ENCODE measurements at regions not wholly inside any gene's neighbourhood (a gene's known extent, or its start where the extent isn't known, plus 50 kb on each side); places are given as distances from the start of the nearest gene placed in this dataset.
"Not testable (repeated sequence)": the region's sequence is repeated elsewhere in the genome, so short reads cannot be mapped to it uniquely, and the experiment has no call there.

GRCh38 chr19:5241896-5242295, 98.7 kb downstream of the PTPRS start:
- in situ Hi-C loops (cut with MboI; ENCODE audit: low pct_unique_long_range_greater_than_20kb in 2 of 9, low sequenced_read_pairs in 9 of 9, unreplicated experiment in 9 of 9); ATAC-seq (replicated peaks in 6 of 8); H3K4me3 ChIP-seq; H3K27ac ChIP-seq; H3K4me1 ChIP-seq (replicated peaks in 1 of 2): not testable (repeated sequence)
- WGBS, 10 experiments: 92 to 100% (median 100%) methylated on average over 1 to 8 of the region's 9 CpGs; no CpG with 5 or more reads in 3 of the 10 experiments

GRCh38 chr19:5240011-5240410, 100.6 kb downstream of the PTPRS start:
- in situ Hi-C loops (cut with MboI; ENCODE audit: low pct_unique_long_range_greater_than_20kb in 2 of 9, low sequenced_read_pairs in 9 of 9, unreplicated experiment in 9 of 9): no loop called here
- Histone ChIP-seq H3K4me3 (no peak overlapping the region), H3K27ac (no peak overlapping the region), H3K4me1 (replicated peaks in 1 of 2) (no peaks in the 10 kb centered on the region)
- 72 to 100% (median 89%) methylated on average over 1 to 8 of the region's 22 CpGs; no CpG with 5 or more reads in 2 of the 10 experiments for WGBS, 10 experiments
- ATAC-seq (replicated peaks in 6 of 8): no peak

GRCh38 chr19:5238700-5239099, 101.9 kb downstream of the PTPRS start:
- in situ Hi-C loops (cut with MboI; ENCODE audit: low pct_unique_long_range_greater_than_20kb in 2 of 9, low sequenced_read_pairs in 9 of 9, unreplicated experiment in 9 of 9): no loop called here
- peak in 3 of 8 experiments; percentile 15 to 18 (median 18) for ATAC-seq (replicated peaks in 6 of 8)
- no peaks in the 10 kb centered on the region for H3K4me1 ChIP-seq (replicated peaks in 1 of 2)
- H3K4me3 ChIP-seq: no peak overlapping the region
- H3K27ac ChIP-seq: no peak overlapping the region
- 93 to 100% (median 94%) methylated on average over 2 to 3 of the region's 33 CpGs; no CpG with 5 or more reads in 7 of the 10 experiments for WGBS, 10 experiments

- WGBS, 10 experiments: 85 to 100% (median 96%) methylated on average over 1 to 9 of the region's 26 CpGs; no CpG with 5 or more reads in 7 of the 10 experiments
- Histone ChIP-seq H3K27ac (no peak overlapping the region), H3K4me1 (replicated peaks in 1 of 2) (no peaks in the 10 kb centered on the region), H3K4me3 (no peak overlapping the region)
- ATAC-seq (replicated peaks in 6 of 8): peak in 4 of 8 experiments; percentile 10 to 26 (median 16)
- in situ Hi-C loops (cut with MboI; ENCODE audit: low pct_unique_long_range_greater_than_20kb in 2 of 9, low sequenced_read_pairs in 9 of 9, unreplicated experiment in 9 of 9): no loop called here
These were observed 102.6 kb downstream of the PTPRS start for GRCh38 chr19:5237939-5238480.

GRCh38 chr19:5237190-5237780, 103.3 kb downstream of the PTPRS start:
- Histone ChIP-seq H3K4me1 (replicated peaks in 1 of 2) (no peaks in the 10 kb centered on the region), H3K27ac (no peak overlapping the region), H3K4me3 (no peak overlapping the region)
- in situ Hi-C loops (cut with MboI; ENCODE audit: low pct_unique_long_range_greater_than_20kb in 2 of 9, low sequenced_read_pairs in 9 of 9, unreplicated experiment in 9 of 9): no loop called here
- WGBS, 10 experiments: 80 to 100% (median 93%) methylated on average over 1 to 15 of the region's 35 CpGs; no CpG with 5 or more reads in 7 of the 10 experiments
- ATAC-seq (replicated peaks in 6 of 8): peak in 3 of 8 experiments; percentile 9 to 22 (median 10)

GRCh38 chr19:5235458-5236219, 105.0 kb downstream of the PTPRS start:
- no peak for ATAC-seq (replicated peaks in 6 of 8)
- 86 to 100% (median 98%) methylated on average over 1 to 10 of the region's 12 CpGs; no CpG with 5 or more reads in 1 of the 10 experiments for WGBS, 10 experiments
- Histone ChIP-seq H3K4me3 (no peak overlapping the region), H3K27ac (no peak overlapping the region), H3K4me1 (replicated peaks in 1 of 2) (no peaks in the 10 kb centered on the region)
- in situ Hi-C loops (cut with MboI; ENCODE audit: low pct_unique_long_range_greater_than_20kb in 2 of 9, low sequenced_read_pairs in 9 of 9, unreplicated experiment in 9 of 9): no loop called here

GRCh38 chr19:5234412-5234811, 106.2 kb downstream of the PTPRS start:
- ATAC-seq (replicated peaks in 6 of 8): no peak
- no peak overlapping the region for H3K27ac ChIP-seq
- WGBS, 10 experiments: 80 to 100% (median 100%) methylated on average over 1 to 3 of the region's 3 CpGs; no CpG with 5 or more reads in 3 of the 10 experiments
- in situ Hi-C loops (cut with MboI; ENCODE audit: low pct_unique_long_range_greater_than_20kb in 2 of 9, low sequenced_read_pairs in 9 of 9, unreplicated experiment in 9 of 9): no loop called here
- no peaks in the 10 kb centered on the region for H3K4me1 ChIP-seq (replicated peaks in 1 of 2)
- no peak overlapping the region for H3K4me3 ChIP-seq

GRCh38 chr19:5232798-5233505, 107.7 kb downstream of the PTPRS start:
- no peak overlapping the region for H3K27ac ChIP-seq
- WGBS, 10 experiments: 80 to 100% (median 97%) methylated on average over 1 to 9 of the region's 12 CpGs; no CpG with 5 or more reads in 2 of the 10 experiments
- no peaks in the 10 kb centered on the region for H3K4me1 ChIP-seq (replicated peaks in 1 of 2)
- no peak overlapping the region for H3K4me3 ChIP-seq
- in situ Hi-C loops (cut with MboI; ENCODE audit: low pct_unique_long_range_greater_than_20kb in 2 of 9, low sequenced_read_pairs in 9 of 9, unreplicated experiment in 9 of 9): no loop called here
- ATAC-seq (replicated peaks in 6 of 8): no peak

GRCh38 chr19:5231857-5232678, 108.5 kb downstream of the PTPRS start:
- Histone ChIP-seq H3K27ac (no peak overlapping the region), H3K4me1 (replicated peaks in 1 of 2) (no peaks in the 10 kb centered on the region), H3K4me3 (no peak overlapping the region)
- 50 to 100% (median 94%) methylated on average over 1 to 2 of the region's 5 CpGs; no CpG with 5 or more reads in 3 of the 10 experiments for WGBS, 10 experiments
- in situ Hi-C loops (cut with MboI; ENCODE audit: low pct_unique_long_range_greater_than_20kb in 2 of 9, low sequenced_read_pairs in 9 of 9, unreplicated experiment in 9 of 9): no loop called here
- ATAC-seq (replicated peaks in 6 of 8): no peak

GRCh38 chr19:5230730-5231555, 109.7 kb downstream of the PTPRS start:
- Histone ChIP-seq H3K4me1 (replicated peaks in 1 of 2) (no peaks in the 10 kb centered on the region), H3K27ac (no peak overlapping the region), H3K4me3 (no peak overlapping the region)
- in situ Hi-C loops (cut with MboI; ENCODE audit: low pct_unique_long_range_greater_than_20kb in 2 of 9, low sequenced_read_pairs in 9 of 9, unreplicated experiment in 9 of 9): no loop called here
- no peak for ATAC-seq (replicated peaks in 6 of 8)
- WGBS, 10 experiments: 64 to 100% (median 95%) methylated on average over 2 to 5 of the region's 41 CpGs; no CpG with 5 or more reads in 4 of the 10 experiments

GRCh38 chr19:5229778-5230335, 110.8 kb downstream of the PTPRS start:
- peak in 1 of 8 experiments; percentile 18 for ATAC-seq (replicated peaks in 6 of 8)
- H3K4me1 ChIP-seq (replicated peaks in 1 of 2): no peaks in the 10 kb centered on the region
- in situ Hi-C loops (cut with MboI; ENCODE audit: low pct_unique_long_range_greater_than_20kb in 2 of 9, low sequenced_read_pairs in 9 of 9, unreplicated experiment in 9 of 9): no loop called here
- H3K4me3 ChIP-seq: no peak overlapping the region
- no peak overlapping the region for H3K27ac ChIP-seq
- WGBS, 10 experiments: 60 to 93% (median 84%) methylated on average over 1 to 4 of the region's 10 CpGs; no CpG with 5 or more reads in 4 of the 10 experiments
